WTC11 (cell line): ENCODE measurements at regions not wholly inside any gene's neighbourhood (a gene's known extent, or its start where the extent isn't known, plus 50 kb on each side); places are given as distances from the start of the nearest gene placed in this dataset.

Experiments used
- ATF1 ChIP-seq: sonication (generic); formaldehyde crosslinking; IDR thresholded peaks from 2 replicates; pipeline ENCODE4 v1.8.1; 2023; ENCODE audit warnings: mild to moderate bottlenecking, moderate library complexity, missing genetic modification reagents
- FOXJ3 ChIP-seq: sonication (generic); formaldehyde crosslinking; IDR thresholded peaks from 2 replicates; pipeline ENCODE4 v1.9.0; 2021; ENCODE audit warnings: missing genetic modification reagents, mild to moderate bottlenecking, borderline replicate concordance
- JUN ChIP-seq: sonication (generic); formaldehyde crosslinking; IDR thresholded peaks from 2 replicates; pipeline ENCODE4 v1.8.0; 2023; ENCODE audit warnings: mild to moderate bottlenecking, missing genetic modification reagents
- TEAD4 ChIP-seq: sonication (generic); formaldehyde crosslinking; IDR thresholded peaks from 2 replicates; pipeline ENCODE4 v1.8.0; 2022; ENCODE audit warnings: mild to moderate bottlenecking, missing genetic modification reagents
- ZNF121 ChIP-seq: sonication (generic); formaldehyde crosslinking; IDR thresholded peaks from 2 replicates; pipeline ENCODE4 v1.8.0; 2023; ENCODE audit warnings: missing genetic modification reagents
- TF ChIP-seq, protein P1 (sequence below): sonication (generic); formaldehyde crosslinking; IDR thresholded peaks from 2 replicates; pipeline ENCODE4 v1.8.0; 2022; ENCODE audit warnings: mild to moderate bottlenecking, missing genetic modification reagents
- TF ChIP-seq, protein P2 (sequence below): fragments of 200-600 bp; IDR thresholded peaks from 2 replicates; pipeline ENCODE4 v1.8.0; 2022; ENCODE audit warnings: antibody characterized with exemption
- TF ChIP-seq, protein P3 (sequence below): sonication (generic); formaldehyde crosslinking; IDR thresholded peaks from 2 replicates; pipeline ENCODE4 v1.8.0; 2022; ENCODE audit warnings: mild to moderate bottlenecking, missing genetic modification reagents
- TF ChIP-seq, protein P4 (sequence below): sonication (generic); formaldehyde crosslinking; IDR thresholded peaks from 2 replicates; pipeline ENCODE4 v1.8.1; 2023; ENCODE audit warnings: mild to moderate bottlenecking, missing genetic modification reagents, moderate library complexity
- TF ChIP-seq, protein P5 (sequence below): sonication (generic); formaldehyde crosslinking; conservative IDR thresholded peaks from 2 replicates; pipeline ENCODE4 v1.8.1; 2022; ENCODE audit warnings: mild to moderate bottlenecking, missing genetic modification reagents

DNA sequence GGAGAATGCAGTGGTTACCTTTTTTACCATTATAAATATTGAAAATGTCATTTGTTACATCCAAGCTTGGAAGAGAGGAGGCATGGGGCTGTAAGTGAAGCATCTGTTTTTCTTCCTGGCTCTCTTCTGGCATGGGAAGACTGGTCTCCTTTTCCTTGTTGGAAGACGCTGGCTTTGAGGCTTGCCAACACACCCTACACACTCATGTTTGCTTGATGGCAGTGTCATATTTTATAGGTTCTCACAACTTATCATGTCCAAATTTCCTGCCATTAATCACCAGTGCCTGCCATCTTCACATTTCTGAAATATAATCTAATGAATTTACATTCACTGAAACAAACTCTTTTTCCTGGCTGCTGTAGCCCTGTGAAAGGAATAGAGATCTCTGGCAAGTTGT, 252.9 kb downstream of the MAN2A1 start:
- TF ChIP-seq, protein P1, sequence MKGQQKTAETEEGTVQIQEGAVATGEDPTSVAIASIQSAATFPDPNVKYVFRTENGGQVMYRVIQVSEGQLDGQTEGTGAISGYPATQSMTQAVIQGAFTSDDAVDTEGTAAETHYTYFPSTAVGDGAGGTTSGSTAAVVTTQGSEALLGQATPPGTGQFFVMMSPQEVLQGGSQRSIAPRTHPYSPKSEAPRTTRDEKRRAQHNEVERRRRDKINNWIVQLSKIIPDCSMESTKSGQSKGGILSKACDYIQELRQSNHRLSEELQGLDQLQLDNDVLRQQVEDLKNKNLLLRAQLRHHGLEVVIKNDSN (CRISPR knock-in tag), result no peak
- TF ChIP-seq ATF1 (CRISPR knock-in tag) (no peak), ZNF121 (no peak), JUN (CRISPR knock-in tag) (no peak), FOXJ3 (CRISPR knock-in tag) (no peak), TEAD4 (CRISPR knock-in tag) (no peak)
- TF ChIP-seq, protein P2, sequence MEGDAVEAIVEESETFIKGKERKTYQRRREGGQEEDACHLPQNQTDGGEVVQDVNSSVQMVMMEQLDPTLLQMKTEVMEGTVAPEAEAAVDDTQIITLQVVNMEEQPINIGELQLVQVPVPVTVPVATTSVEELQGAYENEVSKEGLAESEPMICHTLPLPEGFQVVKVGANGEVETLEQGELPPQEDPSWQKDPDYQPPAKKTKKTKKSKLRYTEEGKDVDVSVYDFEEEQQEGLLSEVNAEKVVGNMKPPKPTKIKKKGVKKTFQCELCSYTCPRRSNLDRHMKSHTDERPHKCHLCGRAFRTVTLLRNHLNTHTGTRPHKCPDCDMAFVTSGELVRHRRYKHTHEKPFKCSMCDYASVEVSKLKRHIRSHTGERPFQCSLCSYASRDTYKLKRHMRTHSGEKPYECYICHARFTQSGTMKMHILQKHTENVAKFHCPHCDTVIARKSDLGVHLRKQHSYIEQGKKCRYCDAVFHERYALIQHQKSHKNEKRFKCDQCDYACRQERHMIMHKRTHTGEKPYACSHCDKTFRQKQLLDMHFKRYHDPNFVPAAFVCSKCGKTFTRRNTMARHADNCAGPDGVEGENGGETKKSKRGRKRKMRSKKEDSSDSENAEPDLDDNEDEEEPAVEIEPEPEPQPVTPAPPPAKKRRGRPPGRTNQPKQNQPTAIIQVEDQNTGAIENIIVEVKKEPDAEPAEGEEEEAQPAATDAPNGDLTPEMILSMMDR, result no peak
- TF ChIP-seq, protein P3, sequence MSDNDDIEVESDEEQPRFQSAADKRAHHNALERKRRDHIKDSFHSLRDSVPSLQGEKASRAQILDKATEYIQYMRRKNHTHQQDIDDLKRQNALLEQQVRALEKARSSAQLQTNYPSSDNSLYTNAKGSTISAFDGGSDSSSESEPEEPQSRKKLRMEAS, result no peak
- TF ChIP-seq, protein P4, sequence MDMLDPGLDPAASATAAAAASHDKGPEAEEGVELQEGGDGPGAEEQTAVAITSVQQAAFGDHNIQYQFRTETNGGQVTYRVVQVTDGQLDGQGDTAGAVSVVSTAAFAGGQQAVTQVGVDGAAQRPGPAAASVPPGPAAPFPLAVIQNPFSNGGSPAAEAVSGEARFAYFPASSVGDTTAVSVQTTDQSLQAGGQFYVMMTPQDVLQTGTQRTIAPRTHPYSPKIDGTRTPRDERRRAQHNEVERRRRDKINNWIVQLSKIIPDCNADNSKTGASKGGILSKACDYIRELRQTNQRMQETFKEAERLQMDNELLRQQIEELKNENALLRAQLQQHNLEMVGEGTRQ (CRISPR knock-in tag), result no peak
- TF ChIP-seq, protein P5, sequence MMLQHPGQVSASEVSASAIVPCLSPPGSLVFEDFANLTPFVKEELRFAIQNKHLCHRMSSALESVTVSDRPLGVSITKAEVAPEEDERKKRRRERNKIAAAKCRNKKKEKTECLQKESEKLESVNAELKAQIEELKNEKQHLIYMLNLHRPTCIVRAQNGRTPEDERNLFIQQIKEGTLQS (CRISPR knock-in tag), result no peak
